Cardiac muscle cell (in vitro differentiated cells and primary cell): ENCODE measurements at regions not wholly inside any gene's neighbourhood (a gene's known extent, or its start where the extent isn't known, plus 50 kb on each side); places are given as distances from the start of the nearest gene placed in this dataset.

Experiments used
- DNase-seq, 2 donors: peaks; one replicate each; pipeline versions ENCODE4 v3.0.0 to v3.0.0-alpha.2; 2010 to 2017; ENCODE audit warnings: low read depth in 1 of 2, low spot score in 1 of 2
- H3K27ac ChIP-seq: fragments of 200-600 bp; sonication (generic); 2 replicates; pipeline ENCODE4 v1.5.1; 2016
- H3K27me3 ChIP-seq: fragments of 200-600 bp; sonication (generic); 2 replicates; pipeline ENCODE4 v1.6.0; 2016; ENCODE audit warnings: control low read depth
- H3K36me3 ChIP-seq: fragments of 200-600 bp; sonication (generic); 2 replicates; pipeline ENCODE4 v1.5.1; 2016; ENCODE audit warnings: control low read depth
- H3K4me1 ChIP-seq: fragments of 200-600 bp; sonication (generic); 2 replicates; pipeline ENCODE4 v1.8.1; 2017; ENCODE audit warnings: low read depth, mild to moderate bottlenecking, mixed run types
- H3K4me3 ChIP-seq: fragments of 200-600 bp; sonication (generic); 2 replicates; pipeline ENCODE4 v1.5.1; 2016; ENCODE audit warnings: mild to moderate bottlenecking
- H3K9me3 ChIP-seq: fragments of 200-600 bp; sonication (generic); 2 replicates; pipeline ENCODE4 v1.5.1; 2017; ENCODE audit warnings: low read depth, mild to moderate bottlenecking, control low read depth
- CTCF ChIP-seq: IDR thresholded peaks from 2 replicates; pipeline ENCODE4 v1.5.1; 2012; ENCODE audit warnings: low read depth, mild to moderate bottlenecking, low read length

GRCh38 chr16:50946606-50947005 lies 204.5 kb downstream of the SALL1 start:
- no peak for DNase-seq

GRCh38 chr16:50946098-50946497 lies 204.2 kb downstream of the CYLD start:
- H3K36me3 ChIP-seq: no peaks in the 10 kb centered on the region
- H3K4me3 ChIP-seq: no peak overlapping the region
- H3K27ac ChIP-seq: no peak overlapping the region
- TF ChIP-seq CTCF: no peak
- H3K4me1 ChIP-seq: peaks cover 10% of the 10 kb centered on the region
- DNase-seq: no peak
- no peaks in the 10 kb centered on the region for H3K27me3 ChIP-seq
- no peaks in the 10 kb centered on the region for H3K9me3 ChIP-seq

More at GRCh38 chr16:50946606-50947005, 204.5 kb downstream of the SALL1 start:
- Histone ChIP-seq H3K4me1 (peaks cover 6% of the 10 kb centered on the region), H3K36me3 (no peaks in the 10 kb centered on the region), H3K27me3 (no peaks in the 10 kb centered on the region), H3K9me3 (no peaks in the 10 kb centered on the region), H3K27ac (no peak overlapping the region), H3K4me3 (no peak overlapping the region)
- no peak for TF ChIP-seq CTCF

GRCh38 chr16:50945171-50945570 lies 203.3 kb downstream of the CYLD start:
- Histone ChIP-seq H3K27ac (no peak overlapping the region), H3K27me3 (no peaks in the 10 kb centered on the region), H3K4me1 (peaks cover 10% of the 10 kb centered on the region), H3K36me3 (no peaks in the 10 kb centered on the region), H3K4me3 (no peak overlapping the region), H3K9me3 (no peaks in the 10 kb centered on the region)
- no peak for TF ChIP-seq CTCF
- peak in 1 of 2 donors; percentile 14 for DNase-seq

- H3K27ac ChIP-seq: no peak overlapping the region
- no peak for DNase-seq
- H3K4me3 ChIP-seq: no peak overlapping the region
- H3K27me3 ChIP-seq: no peaks in the 10 kb centered on the region
- no peaks in the 10 kb centered on the region for H3K36me3 ChIP-seq
- no peak for TF ChIP-seq CTCF
- H3K4me1 ChIP-seq: peaks cover 10% of the 10 kb centered on the region
- no peaks in the 10 kb centered on the region for H3K9me3 ChIP-seq
These were observed 202.6 kb downstream of the CYLD start for GRCh38 chr16:50944436-50944835.

- Histone ChIP-seq H3K4me3 (no peak overlapping the region), H3K4me1 (peaks cover 10% of the 10 kb centered on the region), H3K27me3 (no peaks in the 10 kb centered on the region), H3K36me3 (no peaks in the 10 kb centered on the region), H3K9me3 (no peaks in the 10 kb centered on the region), H3K27ac (no peak overlapping the region)
- DNase-seq: no peak
- TF ChIP-seq CTCF: no peak
These were observed 202.1 kb downstream of the CYLD start for GRCh38 chr16:50944033-50944432.

GRCh38 chr16:50942143-50942542 lies 200.3 kb downstream of the CYLD start:
- Histone ChIP-seq H3K4me3 (no peak overlapping the region), H3K36me3 (no peaks in the 10 kb centered on the region), H3K27ac (no peak overlapping the region), H3K9me3 (no peaks in the 10 kb centered on the region), H3K27me3 (no peaks in the 10 kb centered on the region), H3K4me1 (peaks cover 10% of the 10 kb centered on the region)
- TF ChIP-seq CTCF: no peak
- DNase-seq: peak in 1 of 2 donors; percentile 27
